ENCODE measurements at regions not wholly inside any gene's neighbourhood (a gene's known extent, or its start where the extent isn't known, plus 50 kb on each side); places are given as distances from the start of the nearest gene placed in this dataset.
"Not testable (repeated sequence)": the region's sequence is repeated elsewhere in the genome, so short reads cannot be mapped to it uniquely, and the experiment has no call there.

- peaks cover 16% of the 10 kb centered on the region for H3K27me3 Mint-ChIP-seq (ENCODE audit: low read depth)
- no peak for DNase-seq
- H3K4me3 Mint-ChIP-seq, result no peak overlapping the region
- H3K27ac Mint-ChIP-seq, result no peak overlapping the region
- no peaks in the 10 kb centered on the region for H3K36me3 Mint-ChIP-seq (ENCODE audit: insufficient read depth in 2 of 2)
- no peak for ATAC-seq (replicated peaks in 1 of 2)
- H3K4me1 Mint-ChIP-seq (ENCODE audit: low read depth), result no peaks in the 10 kb centered on the region
- H3K9me3 Mint-ChIP-seq, result no peaks in the 10 kb centered on the region
Measured at GRCh38 chr3:194870394-194871110, 184.9 kb downstream of the FAM43A start.

GRCh38 chr3:194871143-194871863 lies 185.6 kb downstream of the FAM43A start:
- DNase-seq, result no peak
- no peak for ATAC-seq (replicated peaks in 1 of 2)
- Mint-ChIP-seq H3K4me3 (no peak overlapping the region), H3K27me3 (ENCODE audit: low read depth) (peaks cover 17% of the 10 kb centered on the region), H3K36me3 (ENCODE audit: insufficient read depth in 2 of 2) (no peaks in the 10 kb centered on the region), H3K27ac (no peak overlapping the region), H3K4me1 (ENCODE audit: low read depth) (no peaks in the 10 kb centered on the region), H3K9me3 (no peaks in the 10 kb centered on the region)

GRCh38 chr3:194871864-194872668 lies 186.4 kb downstream of the FAM43A start:
- no peak for ATAC-seq (replicated peaks in 1 of 2)
- no peak overlapping the region for H3K4me3 Mint-ChIP-seq

GRCh38 chr3:194872669-194872977 lies 186.9 kb downstream of the FAM43A start:
- no peak for ATAC-seq (replicated peaks in 1 of 2)
- DNase-seq, result no peak
- Mint-ChIP-seq H3K4me1 (ENCODE audit: low read depth) (no peaks in the 10 kb centered on the region), H3K27me3 (ENCODE audit: low read depth) (peaks cover 24% of the 10 kb centered on the region), H3K27ac (no peak overlapping the region), H3K9me3 (no peaks in the 10 kb centered on the region), H3K36me3 (ENCODE audit: insufficient read depth in 2 of 2) (no peaks in the 10 kb centered on the region), H3K4me3 (no peak overlapping the region)

More at GRCh38 chr3:194871864-194872668, 186.4 kb downstream of the FAM43A start:
- no peaks in the 10 kb centered on the region for H3K4me1 Mint-ChIP-seq (ENCODE audit: low read depth)
- H3K36me3 Mint-ChIP-seq (ENCODE audit: insufficient read depth in 2 of 2), result no peaks in the 10 kb centered on the region
- peaks cover 18% of the 10 kb centered on the region for H3K27me3 Mint-ChIP-seq (ENCODE audit: low read depth)
- no peaks in the 10 kb centered on the region for H3K9me3 Mint-ChIP-seq
- no peak overlapping the region for H3K27ac Mint-ChIP-seq
- no peak for DNase-seq

GRCh38 chr3:194873474-194873873 lies 187.8 kb downstream of the FAM43A start:
- H3K4me1 Mint-ChIP-seq (ENCODE audit: low read depth); DNase-seq; ATAC-seq (replicated peaks in 1 of 2); H3K27ac Mint-ChIP-seq; H3K4me3 Mint-ChIP-seq; H3K9me3 Mint-ChIP-seq; H3K36me3 Mint-ChIP-seq (ENCODE audit: insufficient read depth in 2 of 2): not testable (repeated sequence)
- peaks cover 29% of the 10 kb centered on the region for H3K27me3 Mint-ChIP-seq (ENCODE audit: low read depth)

- ATAC-seq (replicated peaks in 1 of 2) (no peak), DNase-seq (no peak)
- H3K4me3 Mint-ChIP-seq, result no peak overlapping the region
- H3K27ac Mint-ChIP-seq, result no peak overlapping the region
- no peaks in the 10 kb centered on the region for H3K9me3 Mint-ChIP-seq
- peaks cover 22% of the 10 kb centered on the region for H3K27me3 Mint-ChIP-seq (ENCODE audit: low read depth)
- peaks cover 1% of the 10 kb centered on the region for H3K4me1 Mint-ChIP-seq (ENCODE audit: low read depth)
- H3K36me3 Mint-ChIP-seq (ENCODE audit: insufficient read depth in 2 of 2), result no peaks in the 10 kb centered on the region
Measured at GRCh38 chr3:194874206-194874605, 188.5 kb downstream of the FAM43A start.

GRCh38 chr3:194874783-194875182 lies 189.1 kb downstream of the FAM43A start:
- Mint-ChIP-seq H3K36me3 (ENCODE audit: insufficient read depth in 2 of 2) (no peaks in the 10 kb centered on the region), H3K27me3 (ENCODE audit: low read depth) (peaks cover 22% of the 10 kb centered on the region)
- no peak for DNase-seq

GRCh38 chr3:194875581-194876402 lies 190.1 kb downstream of the FAM43A start:
- Mint-ChIP-seq H3K9me3 (no peaks in the 10 kb centered on the region), H3K27me3 (ENCODE audit: low read depth) (peaks cover 22% of the 10 kb centered on the region), H3K4me1 (ENCODE audit: low read depth) (peaks cover 15% of the 10 kb centered on the region), H3K27ac (no peak overlapping the region), H3K4me3 (no peak overlapping the region), H3K36me3 (ENCODE audit: insufficient read depth in 2 of 2) (no peaks in the 10 kb centered on the region)
- no peak for DNase-seq
- ATAC-seq (replicated peaks in 1 of 2), result no peak

More at GRCh38 chr3:194874783-194875182, 189.1 kb downstream of the FAM43A start:
- ATAC-seq (replicated peaks in 1 of 2), result no peak
- H3K9me3 Mint-ChIP-seq, result no peaks in the 10 kb centered on the region
- peaks cover 7% of the 10 kb centered on the region for H3K4me1 Mint-ChIP-seq (ENCODE audit: low read depth)
- no peak overlapping the region for H3K27ac Mint-ChIP-seq
- H3K4me3 Mint-ChIP-seq, result no peak overlapping the region

GRCh38 chr3:194876403-194877095 lies 190.9 kb downstream of the FAM43A start:
- peaks cover 22% of the 10 kb centered on the region for H3K27me3 Mint-ChIP-seq (ENCODE audit: low read depth)
- ATAC-seq (replicated peaks in 1 of 2) (no peak), DNase-seq (no peak)
- H3K4me3 Mint-ChIP-seq, result no peak overlapping the region
- peaks cover 15% of the 10 kb centered on the region for H3K4me1 Mint-ChIP-seq (ENCODE audit: low read depth)
- no peaks in the 10 kb centered on the region for H3K36me3 Mint-ChIP-seq (ENCODE audit: insufficient read depth in 2 of 2)
- no peak overlapping the region for H3K27ac Mint-ChIP-seq
- no peaks in the 10 kb centered on the region for H3K9me3 Mint-ChIP-seq

GRCh38 chr3:194877291-194878119 lies 191.8 kb downstream of the FAM43A start:
- no peak overlapping the region for H3K27ac Mint-ChIP-seq
- H3K4me1 Mint-ChIP-seq (ENCODE audit: low read depth), result peaks cover 15% of the 10 kb centered on the region
- H3K4me3 Mint-ChIP-seq, result no peak overlapping the region
- peaks cover 22% of the 10 kb centered on the region for H3K27me3 Mint-ChIP-seq (ENCODE audit: low read depth)
- no peaks in the 10 kb centered on the region for H3K36me3 Mint-ChIP-seq (ENCODE audit: insufficient read depth in 2 of 2)
- no peaks in the 10 kb centered on the region for H3K9me3 Mint-ChIP-seq
- no peak for ATAC-seq (replicated peaks in 1 of 2)
- DNase-seq, result no peak

GRCh38 chr3:194879126-194879877 lies 193.6 kb downstream of the FAM43A start:
- Mint-ChIP-seq H3K36me3 (ENCODE audit: insufficient read depth in 2 of 2) (peaks cover 0 to 4% of the 10 kb centered on the region in 2 donors), H3K27me3 (ENCODE audit: low read depth) (peaks cover 22% of the 10 kb centered on the region), H3K4me3 (no peak overlapping the region), H3K4me1 (ENCODE audit: low read depth) (peaks cover 15% of the 10 kb centered on the region), H3K27ac (no peak overlapping the region), H3K9me3 (peaks cover 0 to 5% of the 10 kb centered on the region in 2 donors)
- DNase-seq (no peak), ATAC-seq (replicated peaks in 1 of 2) (no peak)

All from activated T-cell treated with anti-CD3 and anti-CD28 coated beads, Interleukin-2, amount 50 U/mL, for 72 hours (primary cell).